ENCODE measurements at regions not wholly inside any gene's neighbourhood (a gene's known extent, or its start where the extent isn't known, plus 50 kb on each side); places are given as distances from the start of the nearest gene placed in this dataset.

DNA sequence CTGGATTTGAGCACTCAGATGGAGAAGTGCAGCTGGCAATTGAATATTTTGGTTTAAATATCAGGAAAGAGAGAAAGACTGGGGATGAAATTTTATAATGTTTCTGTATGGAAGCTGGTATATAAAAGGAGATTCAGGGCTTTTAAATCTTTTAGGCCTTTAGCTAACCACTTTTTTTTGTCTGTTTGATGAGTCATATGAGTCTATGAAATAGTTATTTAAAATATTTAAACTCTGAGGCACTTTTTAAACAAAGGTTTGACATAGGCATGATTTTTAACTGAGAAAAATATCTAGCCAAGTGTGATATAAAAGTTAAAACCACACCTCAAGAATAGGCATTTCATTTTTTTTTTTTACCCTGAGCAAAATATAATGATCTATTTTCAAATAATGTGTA, 944.3 kb downstream of the GATA3 start:
- H3K27ac Mint-ChIP-seq = no peak overlapping the region
- H3K36me3 Mint-ChIP-seq (ENCODE audit: insufficient read depth) = no peaks in the 10 kb centered on the region
- DNase-seq (ENCODE audit: low spot score, unreplicated experiment) = no peak
- H3K9me3 Mint-ChIP-seq (ENCODE audit: low read depth) = no peaks in the 10 kb centered on the region
- TF ChIP-seq, protein P1, sequence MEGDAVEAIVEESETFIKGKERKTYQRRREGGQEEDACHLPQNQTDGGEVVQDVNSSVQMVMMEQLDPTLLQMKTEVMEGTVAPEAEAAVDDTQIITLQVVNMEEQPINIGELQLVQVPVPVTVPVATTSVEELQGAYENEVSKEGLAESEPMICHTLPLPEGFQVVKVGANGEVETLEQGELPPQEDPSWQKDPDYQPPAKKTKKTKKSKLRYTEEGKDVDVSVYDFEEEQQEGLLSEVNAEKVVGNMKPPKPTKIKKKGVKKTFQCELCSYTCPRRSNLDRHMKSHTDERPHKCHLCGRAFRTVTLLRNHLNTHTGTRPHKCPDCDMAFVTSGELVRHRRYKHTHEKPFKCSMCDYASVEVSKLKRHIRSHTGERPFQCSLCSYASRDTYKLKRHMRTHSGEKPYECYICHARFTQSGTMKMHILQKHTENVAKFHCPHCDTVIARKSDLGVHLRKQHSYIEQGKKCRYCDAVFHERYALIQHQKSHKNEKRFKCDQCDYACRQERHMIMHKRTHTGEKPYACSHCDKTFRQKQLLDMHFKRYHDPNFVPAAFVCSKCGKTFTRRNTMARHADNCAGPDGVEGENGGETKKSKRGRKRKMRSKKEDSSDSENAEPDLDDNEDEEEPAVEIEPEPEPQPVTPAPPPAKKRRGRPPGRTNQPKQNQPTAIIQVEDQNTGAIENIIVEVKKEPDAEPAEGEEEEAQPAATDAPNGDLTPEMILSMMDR (IDR thresholded peaks at IDR 0.05; ENCODE audit: unreplicated experiment) = no peak
- H3K27me3 Mint-ChIP-seq = peaks cover 16% of the 10 kb centered on the region
- no peak overlapping the region for H3K4me3 Mint-ChIP-seq (ENCODE audit: low read depth)
- H3K4me1 Mint-ChIP-seq (ENCODE audit: low read depth) = no peaks in the 10 kb centered on the region

DNA sequence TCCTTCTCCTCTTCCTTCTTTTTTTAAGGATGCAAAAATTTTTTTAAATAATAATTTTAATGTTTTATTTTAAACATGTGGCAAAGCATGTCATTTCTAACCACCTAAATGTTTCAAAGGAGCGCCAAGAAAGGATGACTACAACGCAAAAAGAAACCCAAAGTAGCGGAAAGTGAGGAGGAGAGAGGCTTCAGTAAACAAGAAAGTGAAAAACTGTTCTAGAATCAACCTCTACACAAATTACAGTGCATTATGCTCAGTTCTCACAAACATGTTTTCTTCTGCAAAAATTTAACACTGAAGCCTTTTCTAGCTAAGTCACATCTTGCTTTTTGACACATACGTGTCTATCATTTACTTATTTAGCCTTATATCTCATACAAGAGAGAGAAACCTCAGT, 948.6 kb downstream of the GATA3 start:
- Mint-ChIP-seq H3K4me1 (ENCODE audit: low read depth) (no peaks in the 10 kb centered on the region), H3K36me3 (ENCODE audit: insufficient read depth) (no peaks in the 10 kb centered on the region), H3K9me3 (ENCODE audit: low read depth) (no peaks in the 10 kb centered on the region), H3K27me3 (peaks cover 27% of the 10 kb centered on the region), H3K4me3 (ENCODE audit: low read depth) (no peak overlapping the region), H3K27ac (no peak overlapping the region)
- TF ChIP-seq, protein P1 (IDR thresholded peaks at IDR 0.05; ENCODE audit: unreplicated experiment) = no peak
- no peak for DNase-seq (ENCODE audit: low spot score, unreplicated experiment)

DNA sequence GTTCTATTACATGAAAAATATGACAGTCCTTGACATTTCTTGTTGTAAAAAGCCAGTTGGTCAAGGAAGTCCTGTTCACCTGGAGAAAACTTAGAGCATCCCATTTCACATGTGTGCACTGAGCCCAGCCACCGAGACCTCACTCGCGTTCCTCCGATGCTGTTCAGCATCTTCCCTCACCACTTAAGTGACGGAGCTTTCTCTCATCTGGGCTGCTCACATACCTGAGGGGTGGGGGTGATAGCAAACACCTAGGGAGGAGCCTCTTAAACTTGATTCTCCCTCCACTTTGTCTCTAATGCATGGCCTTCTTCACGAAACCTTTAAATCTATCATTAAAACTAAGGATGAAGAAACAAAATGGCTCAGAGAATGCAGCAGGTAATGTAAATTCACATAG, 950.2 kb downstream of the GATA3 start:
- no peak for DNase-seq (ENCODE audit: low spot score, unreplicated experiment)
- Mint-ChIP-seq H3K4me3 (ENCODE audit: low read depth) (no peak overlapping the region), H3K27me3 (peaks cover 23% of the 10 kb centered on the region), H3K36me3 (ENCODE audit: insufficient read depth) (no peaks in the 10 kb centered on the region), H3K9me3 (ENCODE audit: low read depth) (no peaks in the 10 kb centered on the region), H3K27ac (no peak overlapping the region), H3K4me1 (ENCODE audit: low read depth) (no peaks in the 10 kb centered on the region)
- TF ChIP-seq, protein P1 (IDR thresholded peaks at IDR 0.05; ENCODE audit: unreplicated experiment) = no peak

DNA sequence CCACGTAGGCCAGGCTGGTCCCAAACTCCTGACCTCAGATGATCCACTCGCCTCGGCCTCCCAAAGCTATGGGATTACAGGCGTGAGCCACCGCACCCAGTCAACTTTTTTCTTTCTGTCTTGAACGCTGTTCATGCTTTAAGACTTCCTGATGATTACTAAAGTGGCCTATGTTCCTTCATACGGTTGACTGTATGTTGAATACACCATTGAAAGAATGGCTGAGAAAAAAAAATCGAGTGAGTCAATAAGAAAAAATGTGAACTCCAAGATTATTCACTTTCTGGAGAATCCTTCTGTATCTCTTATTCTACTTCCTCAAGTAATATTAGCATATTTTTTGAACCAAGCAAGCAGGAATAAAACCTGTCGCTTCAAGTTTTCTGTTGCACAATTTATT, 955.0 kb downstream of the GATA3 start:
- TF ChIP-seq, protein P1 (IDR thresholded peaks at IDR 0.05; ENCODE audit: unreplicated experiment) = no peak
- DNase-seq (ENCODE audit: low spot score, unreplicated experiment) = no peak
- no peaks in the 10 kb centered on the region for H3K36me3 Mint-ChIP-seq (ENCODE audit: insufficient read depth)

DNA sequence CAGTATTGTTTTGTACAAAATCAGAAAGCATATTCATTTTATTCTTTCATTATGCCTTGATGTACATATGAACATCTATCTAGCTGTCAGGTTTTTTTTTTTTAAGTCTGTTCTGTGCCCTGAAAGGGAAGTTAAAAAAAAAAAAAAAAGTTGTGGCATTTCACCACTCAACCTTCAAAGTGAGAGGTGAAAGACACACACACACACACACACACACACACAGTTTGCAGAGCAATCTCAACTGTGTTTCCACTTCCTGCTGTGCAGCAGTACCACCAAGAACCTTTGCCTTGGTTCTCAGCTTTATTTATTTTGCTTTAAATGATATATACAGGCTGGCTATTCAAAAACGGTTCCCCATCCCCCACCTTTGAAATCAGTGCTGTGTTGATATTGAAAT, 955.6 kb downstream of the GATA3 start:
- no peaks in the 10 kb centered on the region for H3K4me1 Mint-ChIP-seq (ENCODE audit: low read depth)
- TF ChIP-seq, protein P1 (IDR thresholded peaks at IDR 0.05; ENCODE audit: unreplicated experiment) = no peak
- H3K9me3 Mint-ChIP-seq (ENCODE audit: low read depth) = no peaks in the 10 kb centered on the region
- DNase-seq (ENCODE audit: low spot score, unreplicated experiment) = no peak
- H3K27me3 Mint-ChIP-seq = peaks cover 30% of the 10 kb centered on the region
- H3K36me3 Mint-ChIP-seq (ENCODE audit: insufficient read depth) = no peaks in the 10 kb centered on the region
- H3K27ac Mint-ChIP-seq = no peak overlapping the region
- H3K4me3 Mint-ChIP-seq (ENCODE audit: low read depth) = no peak overlapping the region

More for the DNA sequence above, 955.0 kb downstream of the GATA3 start:
- H3K9me3 Mint-ChIP-seq (ENCODE audit: low read depth) = no peaks in the 10 kb centered on the region
- no peaks in the 10 kb centered on the region for H3K4me1 Mint-ChIP-seq (ENCODE audit: low read depth)
- H3K27me3 Mint-ChIP-seq = peaks cover 30% of the 10 kb centered on the region
- no peak overlapping the region for H3K27ac Mint-ChIP-seq
- H3K4me3 Mint-ChIP-seq (ENCODE audit: low read depth) = no peak overlapping the region

Data from progenitor cell of endocrine pancreas (in vitro differentiated cells).